ENCODE measurements at regions not wholly inside any gene's neighbourhood (a gene's known extent, or its start where the extent isn't known, plus 50 kb on each side); places are given as distances from the start of the nearest gene placed in this dataset.
"Not testable (repeated sequence)": the region's sequence is repeated elsewhere in the genome, so short reads cannot be mapped to it uniquely, and the experiment has no call there.

GRCh38 chr4:110413807-110414560, 62.0 kb upstream of the ENPEP start:
- not testable (repeated sequence) for TF ChIP-seq CTCF (conservative IDR thresholded peaks at IDR 0.05 in 1 of 2, IDR thresholded peaks at IDR 0.05 in 1 of 2; ENCODE audit: low read depth in 1 of 2, low read length in 2 of 2); EZH2 (IDR thresholded peaks at IDR 0.05; ENCODE audit: low read length, missing control alignments)

All from fibroblast of lung (primary cell).